ENCODE measurements at regions not wholly inside any gene's neighbourhood (a gene's known extent, or its start where the extent isn't known, plus 50 kb on each side); places are given as distances from the start of the nearest gene placed in this dataset.

- TF ChIP-seq CTCF (IDR thresholded peaks at IDR 0.05; ENCODE audit: poor library complexity) (no peak), EZH2 (IDR thresholded peaks at IDR 0.05; ENCODE audit: borderline replicate concordance) (no peak), EZH2phosphoT487 (IDR thresholded peaks at IDR 0.05; ENCODE audit: low read depth, severe bottlenecking, unreplicated experiment) (no peak)
- 93% methylated on average over 8 of the region's 8 CpGs for WGBS (ENCODE audit: low lambda C conversion rate, missing lambda C conversion rate)
- Histone ChIP-seq H3K9me3 (ENCODE audit: low read depth) (no peaks in the 10 kb centered on the region), H3K4me3 (no peak overlapping the region), H3K27me3 (no peaks in the 10 kb centered on the region), H3K27ac (no peak overlapping the region), H3K4me1 (ENCODE audit: insufficient read depth) (no peaks in the 10 kb centered on the region), H3K4me2 (no peak overlapping the region), H3K79me2 (no peaks in the 10 kb centered on the region), H2AFZ (no peak overlapping the region), H3K9me2 (replicated peaks; ENCODE audit: insufficient read depth) (no peaks in the 10 kb centered on the region), H4K20me1 (ENCODE audit: insufficient read depth, poor library complexity, severe bottlenecking) (no peaks in the 10 kb centered on the region), H3K36me3 (replicated peaks; ENCODE audit: insufficient read depth, low read depth) (no peaks in the 10 kb centered on the region)
- DNase-seq (ENCODE audit: low spot score) = no peak
These were observed 108.5 kb upstream of the USP47 start for GRCh38 chr11:11733246-11733747.

GRCh38 chr11:11732116-11732515, 109.7 kb upstream of the USP47 start:
- Histone ChIP-seq H2AFZ (no peak overlapping the region), H3K9me2 (replicated peaks; ENCODE audit: insufficient read depth) (no peaks in the 10 kb centered on the region), H3K9me3 (ENCODE audit: low read depth) (no peaks in the 10 kb centered on the region), H4K20me1 (ENCODE audit: insufficient read depth, poor library complexity, severe bottlenecking) (no peaks in the 10 kb centered on the region), H3K79me2 (no peaks in the 10 kb centered on the region), H3K27me3 (no peaks in the 10 kb centered on the region), H3K4me3 (no peak overlapping the region), H3K4me2 (no peak overlapping the region), H3K4me1 (ENCODE audit: insufficient read depth) (no peaks in the 10 kb centered on the region), H3K36me3 (replicated peaks; ENCODE audit: insufficient read depth, low read depth) (no peaks in the 10 kb centered on the region), H3K27ac (no peak overlapping the region)
- DNase-seq (ENCODE audit: low spot score) = no peak
- 97% methylated on average over 3 of the region's 3 CpGs for WGBS (ENCODE audit: low lambda C conversion rate, missing lambda C conversion rate)
- TF ChIP-seq EZH2 (IDR thresholded peaks at IDR 0.05; ENCODE audit: borderline replicate concordance) (no peak), CTCF (IDR thresholded peaks at IDR 0.05; ENCODE audit: poor library complexity) (no peak), EZH2phosphoT487 (IDR thresholded peaks at IDR 0.05; ENCODE audit: low read depth, severe bottlenecking, unreplicated experiment) (no peak)

GRCh38 chr11:11731311-11732083, 109.7 kb upstream of the GALNT18 start:
- H3K4me2 ChIP-seq = no peak overlapping the region
- H3K27ac ChIP-seq = no peak overlapping the region
- no peaks in the 10 kb centered on the region for H3K9me2 ChIP-seq (replicated peaks; ENCODE audit: insufficient read depth)
- no peak overlapping the region for H2AFZ ChIP-seq
- no peaks in the 10 kb centered on the region for H3K27me3 ChIP-seq
- WGBS (ENCODE audit: low lambda C conversion rate, missing lambda C conversion rate) = 71% methylated on average over 6 of the region's 6 CpGs
- no peaks in the 10 kb centered on the region for H3K9me3 ChIP-seq (ENCODE audit: low read depth)
- TF ChIP-seq EZH2 (IDR thresholded peaks at IDR 0.05; ENCODE audit: borderline replicate concordance) (no peak), EZH2phosphoT487 (IDR thresholded peaks at IDR 0.05; ENCODE audit: low read depth, severe bottlenecking, unreplicated experiment) (no peak), CTCF (IDR thresholded peaks at IDR 0.05; ENCODE audit: poor library complexity) (no peak)
- no peaks in the 10 kb centered on the region for H3K79me2 ChIP-seq
- H3K4me3 ChIP-seq = no peak overlapping the region
- H3K4me1 ChIP-seq (ENCODE audit: insufficient read depth) = no peaks in the 10 kb centered on the region
- H4K20me1 ChIP-seq (ENCODE audit: insufficient read depth, poor library complexity, severe bottlenecking) = no peaks in the 10 kb centered on the region
- DNase-seq (ENCODE audit: low spot score) = no peak
- H3K36me3 ChIP-seq (replicated peaks; ENCODE audit: insufficient read depth, low read depth) = no peaks in the 10 kb centered on the region

Data from hepatocyte (in vitro differentiated cells).